ENCODE measurements at regions not wholly inside any gene's neighbourhood (a gene's known extent, or its start where the extent isn't known, plus 50 kb on each side); places are given as distances from the start of the nearest gene placed in this dataset.

GRCh38 chr9:8157683-8158324, 358.2 kb upstream of the DMAC1 start:
- H3K27me3 ChIP-seq, result no peaks in the 10 kb centered on the region
- no peak overlapping the region for H3K27ac ChIP-seq
- no peak for DNase-seq (ENCODE audit: low spot score in 2 of 2)
- TF ChIP-seq POLR2A (IDR thresholded peaks at IDR 0.05) (no peak), CTCF (IDR thresholded peaks at IDR 0.05) (no peak), POLR2AphosphoS5 (IDR thresholded peaks at IDR 0.05) (no peak)
- H3K4me1 ChIP-seq, result no peaks in the 10 kb centered on the region
- H3K9me3 ChIP-seq, result no peaks in the 10 kb centered on the region
- intact Hi-C loops (cut with DNase I; ENCODE audit: low total_unique reads), result no loop called here
- H3K4me3 ChIP-seq, result no peak overlapping the region
- H3K36me3 ChIP-seq, result no peaks in the 10 kb centered on the region

- TF ChIP-seq POLR2AphosphoS5 (IDR thresholded peaks at IDR 0.05) (no peak), CTCF (IDR thresholded peaks at IDR 0.05) (no peak)
- Histone ChIP-seq H3K4me3 (no peak overlapping the region), H3K27me3 (no peaks in the 10 kb centered on the region), H3K27ac (no peak overlapping the region), H3K9me3 (peaks cover 0 to 3% of the 10 kb centered on the region in 2 donors), H3K36me3 (no peaks in the 10 kb centered on the region), H3K4me1 (no peaks in the 10 kb centered on the region)
- no peak for DNase-seq (ENCODE audit: low spot score in 2 of 2)
- intact Hi-C loops (cut with DNase I; ENCODE audit: low total_unique reads), result no loop called here
Observed at GRCh38 chr9:8156346-8156745, 356.8 kb upstream of the DMAC1 start.

- H3K4me3 ChIP-seq, result no peak overlapping the region
- H3K36me3 ChIP-seq, result no peaks in the 10 kb centered on the region
- no peaks in the 10 kb centered on the region for H3K27me3 ChIP-seq
- H3K9me3 ChIP-seq, result peaks cover 0 to 3% of the 10 kb centered on the region in 2 donors
- DNase-seq (ENCODE audit: low spot score in 2 of 2), result no peak
- no peaks in the 10 kb centered on the region for H3K4me1 ChIP-seq
- no peak for TF ChIP-seq POLR2AphosphoS5 (IDR thresholded peaks at IDR 0.05)
- TF ChIP-seq CTCF (IDR thresholded peaks at IDR 0.05), result no peak
- TF ChIP-seq POLR2A (IDR thresholded peaks at IDR 0.05), result no peak
- intact Hi-C loops (cut with DNase I; ENCODE audit: low total_unique reads), result no loop called here
- no peak overlapping the region for H3K27ac ChIP-seq
Observed at GRCh38 chr9:8155706-8156105, 356.1 kb upstream of the DMAC1 start.

- Histone ChIP-seq H3K36me3 (no peaks in the 10 kb centered on the region), H3K27ac (no peak overlapping the region), H3K4me3 (no peak overlapping the region), H3K27me3 (no peaks in the 10 kb centered on the region), H3K9me3 (peaks cover 0 to 4% of the 10 kb centered on the region in 2 donors), H3K4me1 (no peaks in the 10 kb centered on the region)
- intact Hi-C loops (cut with DNase I; ENCODE audit: low total_unique reads), result no loop called here
- no peak for DNase-seq (ENCODE audit: low spot score in 2 of 2)
- no peak for TF ChIP-seq CTCF (IDR thresholded peaks at IDR 0.05)
- TF ChIP-seq POLR2AphosphoS5 (IDR thresholded peaks at IDR 0.05), result no peak
- TF ChIP-seq POLR2A (IDR thresholded peaks at IDR 0.05), result no peak
Observed at GRCh38 chr9:8143677-8144076, 344.1 kb upstream of the DMAC1 start.

- no peaks in the 10 kb centered on the region for H3K36me3 ChIP-seq
- no peaks in the 10 kb centered on the region for H3K4me1 ChIP-seq
- H3K27me3 ChIP-seq, result no peaks in the 10 kb centered on the region
- H3K4me3 ChIP-seq, result no peak overlapping the region
- no peak overlapping the region for H3K27ac ChIP-seq
- H3K9me3 ChIP-seq, result no peaks in the 10 kb centered on the region
- intact Hi-C loops (cut with DNase I; ENCODE audit: low total_unique reads), result no loop called here
- no peak for DNase-seq (ENCODE audit: low spot score in 2 of 2)
- TF ChIP-seq POLR2AphosphoS5 (IDR thresholded peaks at IDR 0.05), result no peak
- no peak for TF ChIP-seq POLR2A (IDR thresholded peaks at IDR 0.05)
- TF ChIP-seq CTCF (IDR thresholded peaks at IDR 0.05), result no peak
Observed at GRCh38 chr9:8140557-8140956, 341.0 kb upstream of the DMAC1 start.
